Heart left ventricle (tissue), 13 donors: ENCODE measurements at regions not wholly inside any gene's neighbourhood (a gene's known extent, or its start where the extent isn't known, plus 50 kb on each side); places are given as distances from the start of the nearest gene placed in this dataset.

Experiments used
- POLR2A ChIP-seq, 2 donors: fragments of 450-650 bp; IDR thresholded peaks; one replicate each; pipeline ENCODE4 v1.6.1; 2017; ENCODE audit warnings: antibody characterized with exemption in 2 of 2, mild to moderate bottlenecking in 2 of 2, moderate library complexity in 2 of 2
- TF ChIP-seq, protein P1 (sequence below), 12 donors: fragments of 200-600 bp; sonication (generic) in 4 of 12; IDR thresholded peaks; one replicate each; pipeline versions ENCODE4 v1.5.0 to v1.8.0; 2018 to 2022; ENCODE audit warnings: antibody characterized with exemption in 12 of 12, mild to moderate bottlenecking in 5 of 12
- donor health status: ischemic (EF 13 %, LVEDD 7.1; RV severe dilation, severe dysfunction).
- donor health status: DM: no; HTN: yes; CAD: no.
- donor health status: DM: no; HTN: no; CAD: no.
- donor health status: ischemic (EF 25% LVEDD 6.9; RV normal size, moderate dysfunction).
- donor health status: ischemic (EF 25% LVEDD 5.7; RV mildly dilated, moderate dysfunction).
- donor health status: ischemic (EF 35%, LVEDD 5.7; RV mildly dilated, moderate dysfunction).
- donor health status: nonischemic (EF 11% LVEDD 7.7; RV severe dilation, severe dysfunction).
- donor health status: DM: yes; HTN: yes; CAD: no.
- donor health status: PGD.
- donor health status: ischemic (EF 29% LVEDD 5.4; RV normal size, mild dysfunction).
- donor health status: nonischemic (EF 23%, LVEDD 6.1; RV moderate dilation, normal function).

DNA sequence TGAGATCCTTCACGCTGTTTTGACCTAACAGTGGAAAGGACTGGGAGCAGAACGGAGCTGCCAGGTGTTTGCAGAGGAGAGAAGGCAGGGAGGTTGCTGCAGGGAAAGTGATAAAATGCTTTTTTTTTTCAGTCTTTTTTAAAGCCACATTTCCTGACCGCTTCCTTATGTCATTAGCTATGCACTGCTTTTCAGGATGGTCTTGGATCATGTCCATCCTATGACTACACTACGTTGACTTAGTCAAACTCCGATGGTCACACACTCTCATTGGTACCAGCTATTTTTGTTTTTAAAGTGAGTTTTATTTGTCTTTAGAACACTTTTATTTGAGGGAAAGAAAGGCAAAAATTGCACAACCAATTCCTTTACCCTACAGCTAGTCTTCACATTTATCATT is 89.2 kb upstream of the EXOC2 start:
- TF ChIP-seq, protein P1, sequence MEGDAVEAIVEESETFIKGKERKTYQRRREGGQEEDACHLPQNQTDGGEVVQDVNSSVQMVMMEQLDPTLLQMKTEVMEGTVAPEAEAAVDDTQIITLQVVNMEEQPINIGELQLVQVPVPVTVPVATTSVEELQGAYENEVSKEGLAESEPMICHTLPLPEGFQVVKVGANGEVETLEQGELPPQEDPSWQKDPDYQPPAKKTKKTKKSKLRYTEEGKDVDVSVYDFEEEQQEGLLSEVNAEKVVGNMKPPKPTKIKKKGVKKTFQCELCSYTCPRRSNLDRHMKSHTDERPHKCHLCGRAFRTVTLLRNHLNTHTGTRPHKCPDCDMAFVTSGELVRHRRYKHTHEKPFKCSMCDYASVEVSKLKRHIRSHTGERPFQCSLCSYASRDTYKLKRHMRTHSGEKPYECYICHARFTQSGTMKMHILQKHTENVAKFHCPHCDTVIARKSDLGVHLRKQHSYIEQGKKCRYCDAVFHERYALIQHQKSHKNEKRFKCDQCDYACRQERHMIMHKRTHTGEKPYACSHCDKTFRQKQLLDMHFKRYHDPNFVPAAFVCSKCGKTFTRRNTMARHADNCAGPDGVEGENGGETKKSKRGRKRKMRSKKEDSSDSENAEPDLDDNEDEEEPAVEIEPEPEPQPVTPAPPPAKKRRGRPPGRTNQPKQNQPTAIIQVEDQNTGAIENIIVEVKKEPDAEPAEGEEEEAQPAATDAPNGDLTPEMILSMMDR (IDR thresholded peaks at IDR 0.05), result no peak
- TF ChIP-seq POLR2A (IDR thresholded peaks at IDR 0.05), result no peak
